GM12873 (cell line): ENCODE measurements at regions not wholly inside any gene's neighbourhood (a gene's known extent, or its start where the extent isn't known, plus 50 kb on each side); places are given as distances from the start of the nearest gene placed in this dataset.

ENCODE experiments used
- TF ChIP-seq, protein P1 (sequence below): IDR thresholded peaks from 2 replicates; pipeline ENCODE4 v1.5.1; 2012; ENCODE audit warnings: low read depth, mild to moderate bottlenecking, moderate library complexity, low read length, control low read depth; ENCODE audit not compliant: insufficient read depth; ENCODE audit errors: missing control alignments

- TF ChIP-seq, protein P1, sequence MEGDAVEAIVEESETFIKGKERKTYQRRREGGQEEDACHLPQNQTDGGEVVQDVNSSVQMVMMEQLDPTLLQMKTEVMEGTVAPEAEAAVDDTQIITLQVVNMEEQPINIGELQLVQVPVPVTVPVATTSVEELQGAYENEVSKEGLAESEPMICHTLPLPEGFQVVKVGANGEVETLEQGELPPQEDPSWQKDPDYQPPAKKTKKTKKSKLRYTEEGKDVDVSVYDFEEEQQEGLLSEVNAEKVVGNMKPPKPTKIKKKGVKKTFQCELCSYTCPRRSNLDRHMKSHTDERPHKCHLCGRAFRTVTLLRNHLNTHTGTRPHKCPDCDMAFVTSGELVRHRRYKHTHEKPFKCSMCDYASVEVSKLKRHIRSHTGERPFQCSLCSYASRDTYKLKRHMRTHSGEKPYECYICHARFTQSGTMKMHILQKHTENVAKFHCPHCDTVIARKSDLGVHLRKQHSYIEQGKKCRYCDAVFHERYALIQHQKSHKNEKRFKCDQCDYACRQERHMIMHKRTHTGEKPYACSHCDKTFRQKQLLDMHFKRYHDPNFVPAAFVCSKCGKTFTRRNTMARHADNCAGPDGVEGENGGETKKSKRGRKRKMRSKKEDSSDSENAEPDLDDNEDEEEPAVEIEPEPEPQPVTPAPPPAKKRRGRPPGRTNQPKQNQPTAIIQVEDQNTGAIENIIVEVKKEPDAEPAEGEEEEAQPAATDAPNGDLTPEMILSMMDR = no peak
These were observed 178.1 kb upstream of the IL12B start for GRCh38 chr5:159508344-159508743.

GRCh38 chr5:159509002-159509660, 178.8 kb upstream of the IL12B start:
- TF ChIP-seq, protein P1 = no peak

- TF ChIP-seq, protein P1 = no peak
These were observed 180.0 kb upstream of the IL12B start for GRCh38 chr5:159510282-159510681.

GRCh38 chr5:159511570-159511969, 181.3 kb upstream of the IL12B start:
- TF ChIP-seq, protein P1 = no peak

DNA sequence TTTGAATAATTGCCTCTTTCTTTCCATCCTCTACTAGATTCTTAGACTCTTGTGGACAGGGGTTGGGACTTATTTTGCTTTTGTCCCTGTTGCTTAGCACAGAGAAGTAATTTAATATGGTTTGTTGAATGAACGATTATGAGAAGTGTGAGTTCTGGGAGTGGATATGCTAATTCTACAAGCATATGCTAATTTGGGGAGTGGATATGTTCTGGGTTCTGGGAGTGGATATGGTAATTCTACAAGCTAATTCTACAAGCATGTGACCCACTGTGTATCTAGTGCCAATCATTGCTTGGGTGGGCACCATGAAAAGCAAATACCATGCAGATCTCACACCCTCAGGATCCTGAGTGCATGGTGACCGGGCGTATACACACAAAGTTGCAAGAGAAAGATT, 181.8 kb upstream of the IL12B start:
- TF ChIP-seq, protein P1 = no peak

DNA sequence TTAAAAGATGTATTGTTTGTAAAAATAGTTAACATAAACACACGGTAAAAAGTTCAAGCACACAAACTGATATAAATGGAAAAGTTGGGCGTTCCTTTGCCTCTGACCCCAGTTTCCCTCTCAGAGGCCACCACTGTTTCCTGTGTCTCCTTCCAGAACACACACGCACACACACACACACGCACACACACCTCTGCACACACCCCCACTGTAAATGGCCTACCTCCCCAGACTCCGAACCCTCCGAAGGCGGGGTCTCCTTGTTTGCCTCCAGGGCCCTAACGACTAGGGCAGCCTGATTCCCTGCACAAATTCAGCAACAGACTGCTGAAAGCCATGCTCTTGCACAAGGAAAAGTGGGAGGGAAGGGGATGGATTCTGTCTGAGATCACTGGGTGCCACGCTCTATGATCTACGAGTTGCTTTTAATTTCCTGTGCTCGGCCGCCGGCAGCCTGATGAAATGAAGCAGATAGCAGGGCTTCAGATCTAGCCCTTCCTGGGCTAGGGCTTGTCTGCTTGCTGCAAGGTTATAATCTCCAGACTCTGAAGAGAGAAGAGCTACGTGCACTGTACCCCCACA, 184.0 kb upstream of the IL12B start:
- TF ChIP-seq, protein P1 = no peak

- TF ChIP-seq, protein P1 = no peak
These were observed 184.9 kb upstream of the IL12B start for GRCh38 chr5:159515197-159515596.
